ENCODE measurements at regions not wholly inside any gene's neighbourhood (a gene's known extent, or its start where the extent isn't known, plus 50 kb on each side); places are given as distances from the start of the nearest gene placed in this dataset.

DNA sequence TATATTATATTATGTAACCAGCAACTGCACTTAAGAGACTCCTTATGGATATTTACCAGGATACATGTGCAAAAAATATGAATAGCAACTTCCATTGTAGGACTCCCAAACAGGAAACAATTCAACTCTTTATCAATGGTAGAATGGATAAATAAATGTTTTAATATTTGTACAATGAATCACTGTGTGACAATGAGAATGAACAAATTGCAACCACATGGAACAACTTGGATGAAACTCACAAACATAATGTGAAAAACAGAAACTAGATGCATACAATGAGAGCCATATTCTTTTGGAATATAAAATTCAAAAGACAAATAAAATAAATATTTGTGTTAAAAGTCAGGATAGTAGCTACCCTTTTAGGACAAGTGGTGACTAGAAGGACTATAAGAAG is 1015.7 kb downstream of the TECRL start:
- intact Hi-C loops (cut with DNase I): no loop called here
- ATAC-seq (ENCODE audit: poor library complexity) (no peak), DNase-seq (no peak)

DNA sequence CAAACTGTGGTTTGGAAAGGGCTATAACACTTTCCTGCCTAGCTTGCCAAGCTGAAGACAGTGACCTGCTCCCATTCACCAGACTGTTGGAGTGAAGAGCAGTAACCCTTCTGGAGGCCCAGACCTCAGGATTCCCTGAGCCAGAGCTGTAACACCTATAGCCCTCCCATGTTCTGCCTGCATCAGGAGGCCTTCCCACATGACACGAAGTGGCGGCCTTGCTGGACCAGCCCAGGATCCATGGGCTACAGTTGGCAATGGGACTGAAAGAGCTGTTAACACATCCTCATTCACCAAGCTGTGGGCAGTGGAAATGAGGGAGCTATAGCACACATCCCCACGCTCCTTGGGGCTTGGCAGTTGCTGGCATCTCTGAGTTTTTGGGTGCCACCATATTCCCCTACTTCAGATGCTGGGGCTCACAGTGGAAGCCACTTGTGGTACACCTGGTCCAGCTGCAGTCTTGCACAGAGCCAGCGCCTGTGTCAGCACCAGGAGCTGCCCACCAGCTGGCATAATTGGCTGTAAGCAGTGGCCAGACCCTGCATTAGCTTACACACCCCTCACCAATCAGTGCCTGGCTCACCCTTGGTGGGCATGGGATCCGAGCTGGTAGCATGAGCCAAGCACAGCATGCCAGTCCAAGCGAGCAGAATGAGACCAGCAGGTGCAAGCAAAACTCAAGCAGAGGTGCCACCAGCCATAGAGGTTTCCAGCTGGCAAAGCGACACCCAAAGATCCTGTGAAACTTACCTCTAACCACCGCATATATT is 1029.3 kb downstream of the TECRL start:
- intact Hi-C loops (cut with DNase I): no loop called here
- ATAC-seq (ENCODE audit: poor library complexity): no peak
- no peak for DNase-seq

DNA sequence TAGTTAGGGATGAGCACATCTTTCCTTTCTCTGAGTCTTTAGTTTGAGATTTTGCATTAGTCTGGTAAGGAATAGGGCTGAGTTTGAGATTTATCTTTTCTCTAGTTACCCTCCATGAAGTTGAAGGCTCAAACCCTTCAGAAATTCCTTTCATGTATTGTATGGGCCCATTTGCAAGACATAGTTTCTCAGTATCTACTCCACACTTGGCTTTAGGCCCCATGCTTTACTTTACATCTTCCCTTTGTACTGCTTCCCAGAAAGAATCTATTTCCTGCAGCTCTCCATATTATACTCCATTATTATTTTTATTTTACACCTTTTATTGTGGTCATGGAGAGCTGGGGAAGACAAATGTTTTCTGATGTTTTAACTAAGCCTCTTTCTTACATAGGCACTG is 1038.2 kb downstream of the TECRL start:
- intact Hi-C loops (cut with DNase I): no loop called here
- ATAC-seq (ENCODE audit: poor library complexity): no peak
- DNase-seq: no peak

DNA sequence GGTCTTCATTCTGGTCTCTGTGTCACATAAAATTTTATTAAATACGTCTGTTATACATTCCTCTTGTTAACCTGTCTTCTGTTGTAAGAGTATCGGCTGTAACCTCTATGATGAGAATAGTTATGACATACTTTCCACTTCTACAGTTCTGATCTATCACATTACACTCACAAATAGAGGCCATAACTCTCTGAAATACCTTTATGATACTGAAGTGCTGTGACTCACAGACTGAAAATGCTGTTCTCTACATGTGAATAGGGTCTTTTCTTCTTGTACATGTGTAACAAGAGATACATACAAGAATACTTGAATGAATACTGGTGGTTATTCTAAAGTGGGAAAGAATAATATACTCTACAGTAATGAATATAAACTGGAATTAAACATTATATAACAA is 1047.6 kb downstream of the TECRL start:
- intact Hi-C loops (cut with DNase I): no loop called here
- DNase-seq: no peak
- ATAC-seq (ENCODE audit: poor library complexity): no peak

DNA sequence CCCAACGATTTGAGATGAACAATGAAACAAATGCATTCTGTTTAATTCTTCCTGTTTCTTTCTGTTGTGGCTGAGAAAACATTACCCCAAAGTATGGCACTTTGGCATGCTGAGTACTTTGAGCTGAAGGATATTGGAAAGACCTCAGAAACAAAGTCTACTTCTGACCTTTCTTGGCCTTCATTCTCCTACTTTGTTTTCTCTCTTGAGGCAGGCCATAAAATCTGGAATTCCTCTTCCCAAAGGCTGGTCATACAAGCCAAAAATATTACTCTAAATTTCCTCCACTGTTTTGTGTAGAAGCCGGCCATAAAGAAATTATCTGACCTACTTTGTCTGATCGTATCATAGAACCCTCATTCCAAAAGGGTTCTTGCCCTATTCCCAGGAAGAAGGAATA is 1048.2 kb downstream of the TECRL start:
- ATAC-seq (ENCODE audit: poor library complexity): no peak
- intact Hi-C loops (cut with DNase I): no loop called here

DNA sequence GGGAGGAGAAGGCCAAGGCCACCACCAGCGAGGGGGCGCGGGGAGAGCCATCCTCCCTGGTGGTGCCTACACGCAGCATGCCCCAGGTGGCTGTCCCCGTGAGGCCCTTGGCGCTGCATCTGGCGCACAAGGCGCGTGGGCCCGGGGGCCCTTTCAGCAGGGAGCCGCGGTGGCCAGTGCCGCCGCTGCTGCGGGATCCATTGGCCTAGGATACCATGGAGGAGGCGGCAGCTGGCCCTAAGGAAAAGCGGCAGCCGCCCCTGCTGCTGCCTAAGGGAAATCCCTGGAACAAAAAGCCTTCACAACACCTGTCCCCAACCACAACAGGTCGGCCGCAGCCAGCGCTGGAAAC is 1059.6 kb downstream of the TECRL start:
- intact Hi-C loops (cut with DNase I): no loop called here
- DNase-seq (peak; percentile 17), ATAC-seq (ENCODE audit: poor library complexity) (no peak)

More for the DNA sequence above, 1048.2 kb downstream of the TECRL start:
- DNase-seq: no peak

DNA sequence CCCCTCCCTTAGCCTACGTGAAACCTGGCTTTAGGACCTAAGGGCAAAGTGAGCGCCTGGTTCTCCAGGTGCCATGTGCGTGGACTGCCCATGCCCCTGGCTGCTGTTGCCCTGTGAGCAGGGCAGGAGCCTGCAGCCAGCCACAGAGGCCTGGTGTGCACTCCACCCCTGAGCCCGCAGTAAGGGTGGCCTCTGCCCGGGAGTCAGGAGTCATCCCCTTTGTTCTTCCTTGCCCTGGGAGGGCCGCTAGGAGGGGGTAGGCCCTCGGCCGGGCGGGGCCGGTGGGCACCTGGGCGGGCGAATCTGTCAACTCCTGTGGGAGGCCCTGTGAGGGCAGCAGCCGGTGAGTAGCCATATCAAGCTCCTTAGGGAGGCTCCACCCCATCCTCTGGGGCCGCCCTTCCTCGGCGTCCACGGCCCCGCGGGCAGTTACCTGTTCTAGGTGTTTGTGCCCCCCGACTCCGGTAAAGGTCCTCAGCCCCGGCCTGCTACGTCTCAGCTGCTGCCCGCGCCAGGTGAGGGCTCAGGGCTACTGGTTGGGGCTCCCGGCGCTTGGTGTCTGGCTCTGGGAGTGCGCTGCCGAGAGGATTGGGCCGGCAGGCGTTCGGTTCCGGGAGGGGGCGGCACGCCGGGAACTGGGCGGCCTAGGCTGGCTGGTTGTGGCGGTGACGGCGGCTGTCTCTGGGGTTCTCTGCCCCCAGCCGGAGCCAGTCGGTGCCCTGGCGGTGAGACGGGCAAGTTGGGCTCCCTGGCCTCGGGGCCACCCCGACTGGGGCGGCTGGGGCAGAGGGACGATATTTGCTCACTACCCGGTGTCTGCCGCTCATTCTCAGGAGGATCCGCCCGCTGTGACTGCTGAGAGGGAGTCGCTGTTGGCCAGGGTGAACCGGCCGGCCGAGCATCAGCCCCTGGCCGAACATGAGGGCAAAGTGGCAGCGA is 1060.2 kb downstream of the TECRL start:
- intact Hi-C loops (cut with DNase I): no loop called here
- ATAC-seq (ENCODE audit: poor library complexity) (no peak), DNase-seq (peak; percentile 24)

DNA sequence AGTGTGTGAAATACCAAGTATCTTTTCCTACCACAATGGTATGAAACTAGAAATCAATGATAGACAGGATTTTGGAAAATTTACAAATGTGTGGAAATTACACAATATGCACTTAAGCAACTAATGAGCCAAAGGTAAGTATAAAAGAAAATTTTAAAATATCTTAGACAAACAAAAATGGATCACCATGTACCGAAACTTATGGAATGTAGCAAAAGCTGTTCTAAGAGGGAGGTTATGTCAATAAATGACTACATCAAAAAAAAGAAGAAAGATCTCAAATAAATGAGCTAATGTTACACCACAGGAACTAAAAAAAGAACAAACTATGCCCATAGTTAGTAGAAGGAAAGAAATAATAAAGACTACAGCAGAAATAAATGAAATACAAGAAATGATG is 1084.1 kb downstream of the TECRL start:
- intact Hi-C loops (cut with DNase I): no loop called here
- no peak for DNase-seq
- no peak for ATAC-seq (ENCODE audit: poor library complexity)

DNA sequence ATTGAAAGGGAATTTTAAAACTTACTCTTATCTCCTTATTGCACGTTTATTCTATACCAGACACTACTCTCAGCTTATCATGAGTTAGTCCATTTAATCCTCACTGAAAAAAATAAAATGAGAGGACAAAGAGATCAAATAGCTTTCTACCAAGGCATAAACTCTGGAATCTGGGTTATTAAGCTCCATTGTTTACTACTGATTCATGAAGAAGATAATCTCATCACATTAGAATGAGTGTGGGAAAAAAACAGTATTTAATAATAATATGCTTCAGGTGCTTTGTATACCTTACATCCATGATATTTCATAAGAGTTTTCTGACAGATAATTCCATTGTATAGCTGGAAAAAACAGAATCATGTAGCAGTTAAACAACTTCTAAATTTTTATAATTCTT is 1092.6 kb downstream of the TECRL start:
- DNase-seq (no peak), ATAC-seq (ENCODE audit: poor library complexity) (no peak)
- intact Hi-C loops (cut with DNase I): no loop called here

DNA sequence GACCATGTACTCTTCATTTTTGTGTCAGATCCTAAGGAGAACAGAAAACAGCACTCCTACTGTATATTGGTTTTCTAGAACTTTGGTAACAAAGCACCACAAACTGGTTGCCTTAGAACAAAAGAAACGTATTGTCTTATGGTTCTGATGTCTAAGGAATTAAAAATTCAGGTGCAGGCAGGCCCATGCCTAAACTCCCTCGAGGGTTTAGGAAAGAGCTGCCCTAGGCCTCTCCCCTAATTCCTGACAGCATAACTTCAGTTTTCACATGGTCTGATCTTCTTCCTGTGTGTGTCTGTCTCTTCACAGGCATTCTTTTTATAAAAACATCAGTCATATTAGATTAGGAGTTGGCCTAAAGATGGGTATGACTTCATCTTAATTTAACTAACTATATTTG is 1093.6 kb downstream of the TECRL start:
- DNase-seq (no peak), ATAC-seq (ENCODE audit: poor library complexity) (no peak)
- intact Hi-C loops (cut with DNase I): no loop called here

DNA sequence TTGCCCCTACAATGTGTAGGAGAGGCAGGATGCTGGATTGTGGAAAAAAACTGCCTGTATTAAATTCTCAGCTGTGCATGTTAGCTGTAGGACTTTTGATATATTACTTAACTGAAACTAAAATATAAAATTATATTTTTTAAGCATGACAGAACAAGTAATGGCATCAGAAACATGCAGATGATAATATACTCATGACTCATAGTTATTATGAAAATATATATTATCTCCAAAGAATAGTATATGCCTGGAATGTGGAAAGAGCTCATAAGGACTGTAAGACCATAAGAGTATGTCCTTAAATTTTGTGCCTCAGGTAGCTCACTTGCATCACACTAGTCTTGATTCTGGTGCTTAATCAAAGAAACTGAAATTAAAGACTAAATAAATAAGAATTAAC is 1100.6 kb downstream of the TECRL start:
- no peak for ATAC-seq (ENCODE audit: poor library complexity)
- intact Hi-C loops (cut with DNase I): no loop called here
- DNase-seq: no peak

DNA sequence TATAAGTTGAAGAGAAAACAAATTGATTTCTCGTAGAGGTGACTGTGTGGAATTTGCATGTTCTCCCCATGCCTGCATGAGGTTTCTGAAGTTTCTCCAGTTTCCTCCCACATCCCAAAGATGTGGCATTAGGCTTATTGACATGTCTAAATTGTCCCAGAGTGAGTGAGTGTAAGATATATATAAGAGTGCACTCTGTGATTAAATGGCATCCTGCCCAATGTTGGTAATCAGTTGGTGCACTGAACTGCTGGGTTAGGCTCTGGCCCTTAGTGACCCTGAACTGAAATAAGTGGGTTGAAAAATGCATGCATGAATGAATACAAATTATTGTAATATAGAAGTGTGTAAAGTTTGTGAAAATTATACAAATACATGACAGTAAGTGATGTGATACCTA is 1106.5 kb downstream of the TECRL start:
- ATAC-seq (ENCODE audit: poor library complexity) (peak; percentile 25), DNase-seq (no peak)
- intact Hi-C loops (cut with DNase I): no loop called here

DNA sequence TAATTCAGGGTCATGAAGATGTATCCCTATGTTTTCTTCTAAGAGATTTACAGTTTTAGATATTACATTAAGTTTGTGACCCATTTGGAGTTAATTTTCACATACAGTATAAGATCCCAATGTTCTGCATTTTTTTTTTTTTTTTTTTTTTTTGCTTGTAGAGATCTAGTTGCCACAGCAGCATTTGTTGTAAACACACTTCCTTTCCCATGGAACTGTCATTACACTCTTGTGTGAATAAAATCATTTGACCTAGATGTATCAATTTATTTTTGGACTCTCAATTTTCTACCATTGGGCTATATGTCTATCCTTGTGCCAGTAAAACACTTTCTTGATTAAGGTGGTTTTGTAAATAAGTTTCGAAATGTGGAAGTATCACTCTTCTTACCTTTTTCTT is 1107.2 kb downstream of the TECRL start:
- ATAC-seq (ENCODE audit: poor library complexity): peak; percentile 67
- DNase-seq: no peak
- intact Hi-C loops (cut with DNase I): no loop called here

DNA sequence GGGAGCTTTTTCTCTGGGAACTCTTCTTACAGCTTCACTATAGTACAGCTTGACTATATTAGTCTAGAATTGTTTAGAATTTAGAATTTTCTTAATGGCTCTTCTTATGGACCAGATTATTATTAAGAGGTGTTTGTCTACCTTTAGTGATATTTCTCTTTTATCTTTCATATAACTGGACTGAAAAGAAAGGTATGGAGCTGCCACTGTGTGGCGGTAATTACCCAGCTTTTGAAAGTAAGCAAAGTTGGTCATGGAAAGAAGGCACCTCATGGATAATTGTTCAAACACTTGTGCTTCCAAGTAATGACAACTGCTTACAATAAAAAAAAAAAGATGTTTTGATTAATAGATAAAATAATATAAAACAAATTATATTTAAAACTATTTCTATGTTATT is 1112.5 kb downstream of the TECRL start:
- intact Hi-C loops (cut with DNase I): no loop called here
- ATAC-seq (ENCODE audit: poor library complexity): no peak
- DNase-seq: no peak

DNA sequence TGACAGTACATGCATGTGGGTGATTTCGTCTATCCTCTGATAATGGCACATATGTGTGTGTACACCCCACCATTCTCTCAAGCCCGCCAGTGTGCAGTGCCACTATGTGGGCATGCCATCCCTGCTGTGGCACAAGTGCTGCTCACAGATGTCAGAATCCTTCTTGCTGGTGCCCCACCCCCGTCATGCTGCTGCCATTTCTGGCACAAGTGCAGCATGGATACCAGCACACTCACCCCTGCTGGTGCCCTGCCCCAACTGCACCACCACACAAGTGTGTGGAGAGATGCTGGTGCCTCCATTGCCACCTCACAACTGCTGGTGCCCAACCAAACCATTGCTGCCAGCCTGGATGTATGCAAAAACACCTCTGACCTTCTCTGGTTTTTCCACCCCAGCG is 1133.8 kb downstream of the TECRL start:
- intact Hi-C loops (cut with DNase I): no loop called here

DNA sequence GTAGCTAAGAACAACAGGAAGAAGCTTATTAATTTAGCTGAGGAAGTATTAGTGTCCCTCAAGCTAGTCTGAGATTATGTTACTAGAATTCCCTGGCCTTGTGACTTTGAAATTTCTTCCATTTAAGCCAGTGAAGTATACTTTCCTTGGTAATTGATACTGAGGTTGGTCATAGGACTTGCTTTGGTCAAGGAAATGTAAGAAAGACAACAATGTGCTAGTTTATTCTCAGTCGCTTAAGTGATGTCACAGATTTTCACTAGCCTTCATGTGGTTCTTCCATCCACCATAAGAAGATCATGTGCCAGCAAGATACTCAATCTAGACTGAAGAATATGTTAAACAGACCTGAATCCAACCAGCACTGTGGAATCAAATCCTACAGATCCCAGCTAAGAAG is 1140.1 kb downstream of the TECRL start:
- ATAC-seq (ENCODE audit: poor library complexity): no peak
- intact Hi-C loops (cut with DNase I): no loop called here

More for the DNA sequence above, 1133.8 kb downstream of the TECRL start:
- no peak for DNase-seq
- ATAC-seq (ENCODE audit: poor library complexity): no peak

DNA sequence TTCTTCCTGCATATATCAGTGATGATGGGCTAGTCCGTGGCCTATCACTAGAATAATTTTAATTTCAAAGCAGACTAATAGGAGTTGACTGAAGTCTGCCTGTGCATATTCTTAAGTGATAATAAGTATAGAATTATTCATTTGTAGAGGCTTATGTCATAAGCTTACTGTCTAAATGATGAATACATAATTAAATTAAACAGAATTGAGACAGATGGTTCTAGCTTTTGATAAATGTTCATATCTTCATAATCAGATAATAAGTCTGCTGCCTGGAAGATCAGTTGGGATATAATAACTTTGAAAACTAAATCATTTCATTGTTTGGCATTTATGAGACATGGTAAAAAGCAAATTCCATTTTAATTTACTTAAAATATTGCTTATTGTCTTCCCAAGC is 1175.6 kb downstream of the TECRL start:
- no peak for ATAC-seq (ENCODE audit: poor library complexity)

More for the DNA sequence above, 1140.1 kb downstream of the TECRL start:
- DNase-seq: no peak

DNA sequence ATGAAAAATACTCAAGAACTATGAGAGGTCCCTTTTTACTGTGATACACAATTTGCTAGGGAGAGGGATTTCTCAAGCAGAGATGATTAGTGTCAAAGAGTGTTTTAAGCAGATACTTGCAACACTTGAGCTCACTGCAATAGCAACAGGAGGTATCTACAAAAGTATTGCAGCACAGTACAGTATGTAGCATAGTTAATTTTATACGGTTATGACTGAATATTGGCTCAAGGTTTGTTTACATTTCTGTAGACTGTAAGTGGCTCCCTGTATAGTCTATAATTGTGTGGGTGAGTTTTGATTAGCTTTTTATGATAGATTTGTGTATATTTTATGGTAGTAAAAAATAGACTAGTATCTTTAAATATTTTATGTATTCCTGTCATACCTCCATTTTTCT is 1177.2 kb downstream of the TECRL start:
- ATAC-seq (ENCODE audit: poor library complexity) (no peak), DNase-seq (no peak)
- intact Hi-C loops (cut with DNase I): no loop called here

More for the DNA sequence above, 1175.6 kb downstream of the TECRL start:
- intact Hi-C loops (cut with DNase I): no loop called here
- DNase-seq: no peak

DNA sequence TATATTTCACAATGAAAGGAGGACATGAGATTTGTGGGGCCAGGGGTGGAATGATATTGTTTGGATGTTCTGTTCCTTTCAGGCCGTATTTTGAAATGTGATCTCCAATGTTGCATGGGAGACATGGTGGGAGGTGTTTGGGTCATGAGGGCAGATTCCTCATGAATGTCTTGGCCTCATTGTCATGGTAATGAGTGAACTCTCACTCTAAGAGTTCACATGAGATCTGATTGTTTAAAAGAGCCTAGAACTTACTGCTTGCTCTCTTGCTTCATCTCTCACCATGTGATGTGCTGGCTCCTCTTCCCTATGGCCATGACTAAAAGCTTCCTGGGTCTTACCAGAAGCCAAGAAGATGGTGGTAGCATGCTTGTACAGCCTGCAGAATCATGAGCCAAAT is 1183.0 kb downstream of the TECRL start:
- intact Hi-C loops (cut with DNase I): no loop called here
- DNase-seq: no peak
- no peak for ATAC-seq (ENCODE audit: poor library complexity)

DNA sequence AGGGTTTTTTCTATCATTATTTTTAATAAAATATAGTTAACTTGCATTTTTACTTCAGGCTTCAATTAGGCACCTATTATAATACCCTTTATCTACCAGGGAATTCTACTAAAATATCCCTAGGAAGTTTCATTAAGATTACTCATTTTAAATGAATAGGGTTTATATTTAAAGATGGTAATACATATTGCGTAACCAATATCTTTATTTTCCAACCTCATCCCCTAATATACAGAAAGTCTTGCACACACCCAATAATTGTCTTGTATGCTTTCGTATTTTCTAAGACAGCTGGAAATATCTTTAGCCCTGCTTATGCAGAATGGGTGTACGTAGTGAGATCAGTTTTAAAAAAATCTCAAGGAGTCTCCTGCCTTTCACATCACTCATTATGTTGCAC is 1186.8 kb downstream of the TECRL start:
- ATAC-seq (ENCODE audit: poor library complexity) (no peak), DNase-seq (no peak)
- intact Hi-C loops (cut with DNase I): no loop called here

All from Right ventricle myocardium superior (tissue), 1 donor.